Suprapubic skin (tissue), 4 donors: ENCODE measurements at regions not wholly inside any gene's neighbourhood (a gene's known extent, or its start where the extent isn't known, plus 50 kb on each side); places are given as distances from the start of the nearest gene placed in this dataset.
"Not testable (repeated sequence)": the region's sequence is repeated elsewhere in the genome, so short reads cannot be mapped to it uniquely, and the experiment has no call there.

Experiments
- DNase-seq, 2 donors: peaks; one replicate each; pipeline ENCODE4 v3.0.0-alpha.2; 2019; ENCODE audit warnings: low spot score in 2 of 2
- H3K27ac ChIP-seq: fragments of 200-600 bp; sonication (generic); one replicate; pipeline ENCODE4 v1.5.1; 2019
- H3K27me3 ChIP-seq: fragments of 200-600 bp; sonication (generic); one replicate; pipeline ENCODE4 v1.5.1; 2019
- H3K36me3 ChIP-seq: fragments of 200-600 bp; sonication (generic); one replicate; pipeline ENCODE4 v1.5.1; 2019
- H3K4me1 ChIP-seq: fragments of 200-600 bp; sonication (generic); one replicate; pipeline ENCODE4 v1.5.1; 2019
- H3K4me3 ChIP-seq: fragments of 200-600 bp; sonication (generic); one replicate; pipeline ENCODE4 v1.5.1; 2019; ENCODE audit warnings: mild to moderate bottlenecking
- H3K9me3 ChIP-seq: fragments of 200-600 bp; sonication (generic); one replicate; pipeline ENCODE4 v1.5.1; 2019
- EP300 ChIP-seq: sonication (generic); formaldehyde crosslinking; IDR thresholded peaks from one replicate; pipeline ENCODE4 v1.6.1; 2017; ENCODE audit warnings: antibody characterized with exemption
- POLR2A ChIP-seq, 2 donors: fragments of 450-650 bp; IDR thresholded peaks; one replicate each; pipeline ENCODE4 v1.6.1; 2017; ENCODE audit warnings: antibody characterized with exemption in 2 of 2, mild to moderate bottlenecking in 2 of 2, moderate library complexity in 2 of 2
- POLR2AphosphoS5 ChIP-seq, 3 donors: sonication (generic); formaldehyde crosslinking; IDR thresholded peaks; one replicate each; pipeline ENCODE4 v1.6.1; 2017; ENCODE audit warnings: antibody characterized with exemption in 3 of 3
- WGBS: methylation state at CpG from one replicate; pipeline ENCODE4 v1.1.5; 2018; 5-methylcytosine and 5-hydroxymethylcytosine counted together
- TF ChIP-seq, protein P1 (sequence below), 2 donors: fragments of 200-600 bp in 1 of 2; fragments of 450-650 bp in 1 of 2; sonication (generic) in 1 of 2; IDR thresholded peaks; one replicate each; pipeline ENCODE4 v1.5.1; 2016 to 2019; ENCODE audit warnings: antibody characterized with exemption in 2 of 2, mild to moderate bottlenecking in 1 of 2, moderate library complexity in 1 of 2

DNA sequence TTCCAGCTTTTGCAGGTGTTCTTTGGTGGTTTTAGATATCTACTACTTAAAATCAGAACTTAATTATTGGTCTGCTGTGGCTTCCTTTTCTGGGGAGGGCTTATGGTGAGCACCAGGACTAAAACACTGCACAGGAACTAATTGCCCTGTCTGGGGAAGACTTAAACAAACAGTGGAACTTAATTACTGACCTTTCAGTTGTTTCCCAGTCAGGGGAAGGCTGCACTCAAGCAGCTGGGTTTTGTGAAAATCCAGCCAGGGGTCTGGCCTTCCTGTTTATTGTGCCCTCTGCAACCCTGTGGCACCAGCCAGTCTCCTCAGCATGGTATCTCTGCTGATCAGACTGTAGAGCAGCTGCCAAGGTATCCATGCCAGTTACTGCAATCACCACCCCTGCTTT lies 398.2 kb downstream of the ADCYAP1 start:
- H3K4me1 ChIP-seq, result no peaks in the 10 kb centered on the region

DNA sequence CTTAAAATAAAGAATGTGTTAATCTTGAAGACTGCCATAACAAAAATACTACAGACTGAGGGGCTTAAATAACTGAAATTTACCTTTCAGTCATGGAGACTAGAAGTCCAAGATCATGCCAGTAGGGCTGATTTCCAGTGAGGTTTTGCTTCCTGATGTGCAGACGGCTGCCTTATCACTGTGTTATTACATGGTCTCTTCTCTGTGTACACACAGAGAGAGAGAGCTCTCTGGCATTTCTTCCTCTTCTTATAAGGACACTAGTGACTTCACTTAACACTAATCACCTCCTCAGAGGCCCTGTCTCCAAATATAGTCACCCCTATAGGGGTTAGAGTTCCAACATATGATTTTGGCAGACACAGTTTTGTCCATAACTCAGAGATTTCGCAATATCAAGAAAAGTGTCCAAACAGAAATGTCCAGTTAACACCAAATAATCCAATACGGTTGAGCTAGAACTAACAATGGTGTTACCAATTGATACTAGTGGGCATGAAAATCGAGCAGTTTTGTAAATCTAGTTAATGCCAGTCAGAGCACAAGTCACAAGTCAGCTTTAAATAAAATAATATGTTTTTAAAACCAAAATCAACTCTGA lies 399.8 kb downstream of the ADCYAP1 start:
- no peaks in the 10 kb centered on the region for H3K4me1 ChIP-seq
- WGBS, result 64% methylated on average over 4 of the region's 4 CpGs
- H3K36me3 ChIP-seq, result no peaks in the 10 kb centered on the region
- DNase-seq, result no peak
- H3K27ac ChIP-seq, result no peak overlapping the region
- H3K27me3 ChIP-seq, result no peaks in the 10 kb centered on the region
- TF ChIP-seq POLR2A (IDR thresholded peaks at IDR 0.05), result no peak
- TF ChIP-seq POLR2AphosphoS5 (IDR thresholded peaks at IDR 0.05), result no peak
- TF ChIP-seq, protein P1, sequence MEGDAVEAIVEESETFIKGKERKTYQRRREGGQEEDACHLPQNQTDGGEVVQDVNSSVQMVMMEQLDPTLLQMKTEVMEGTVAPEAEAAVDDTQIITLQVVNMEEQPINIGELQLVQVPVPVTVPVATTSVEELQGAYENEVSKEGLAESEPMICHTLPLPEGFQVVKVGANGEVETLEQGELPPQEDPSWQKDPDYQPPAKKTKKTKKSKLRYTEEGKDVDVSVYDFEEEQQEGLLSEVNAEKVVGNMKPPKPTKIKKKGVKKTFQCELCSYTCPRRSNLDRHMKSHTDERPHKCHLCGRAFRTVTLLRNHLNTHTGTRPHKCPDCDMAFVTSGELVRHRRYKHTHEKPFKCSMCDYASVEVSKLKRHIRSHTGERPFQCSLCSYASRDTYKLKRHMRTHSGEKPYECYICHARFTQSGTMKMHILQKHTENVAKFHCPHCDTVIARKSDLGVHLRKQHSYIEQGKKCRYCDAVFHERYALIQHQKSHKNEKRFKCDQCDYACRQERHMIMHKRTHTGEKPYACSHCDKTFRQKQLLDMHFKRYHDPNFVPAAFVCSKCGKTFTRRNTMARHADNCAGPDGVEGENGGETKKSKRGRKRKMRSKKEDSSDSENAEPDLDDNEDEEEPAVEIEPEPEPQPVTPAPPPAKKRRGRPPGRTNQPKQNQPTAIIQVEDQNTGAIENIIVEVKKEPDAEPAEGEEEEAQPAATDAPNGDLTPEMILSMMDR (IDR thresholded peaks at IDR 0.05), result no peak
- no peak for TF ChIP-seq EP300
- no peaks in the 10 kb centered on the region for H3K9me3 ChIP-seq
- no peak overlapping the region for H3K4me3 ChIP-seq

More for the DNA sequence above, 398.2 kb downstream of the ADCYAP1 start:
- no peak overlapping the region for H3K4me3 ChIP-seq
- H3K27ac ChIP-seq, result no peak overlapping the region
- no peak for DNase-seq
- no peaks in the 10 kb centered on the region for H3K9me3 ChIP-seq
- no peaks in the 10 kb centered on the region for H3K27me3 ChIP-seq
- TF ChIP-seq EP300 (no peak), POLR2AphosphoS5 (IDR thresholded peaks at IDR 0.05) (no peak), POLR2A (IDR thresholded peaks at IDR 0.05) (no peak)
- TF ChIP-seq, protein P1 (IDR thresholded peaks at IDR 0.05), result no peak
- no peaks in the 10 kb centered on the region for H3K36me3 ChIP-seq

DNA sequence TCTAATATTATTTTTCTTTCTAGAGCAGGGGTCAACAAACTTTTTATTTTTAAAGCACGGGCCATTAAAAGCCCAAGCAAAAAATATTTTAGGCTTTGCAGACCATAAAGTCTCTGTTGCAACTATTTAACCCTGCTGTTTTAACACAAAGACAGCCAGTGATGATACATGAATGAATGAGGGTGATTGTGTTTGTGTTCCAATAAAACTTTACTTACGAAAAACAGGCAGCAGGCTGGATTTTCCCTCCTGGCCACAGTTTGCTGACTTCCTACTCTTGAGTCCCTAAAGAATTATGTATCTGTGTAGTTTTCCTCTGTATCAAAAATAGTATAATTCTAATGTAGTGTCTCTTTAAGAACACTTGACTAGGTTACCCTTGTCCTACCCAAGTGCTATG lies 402.0 kb downstream of the ADCYAP1 start:
- DNase-seq, result no peak
- Histone ChIP-seq H3K4me1 (no peaks in the 10 kb centered on the region), H3K4me3 (no peak overlapping the region), H3K27me3 (no peaks in the 10 kb centered on the region), H3K36me3 (no peaks in the 10 kb centered on the region), H3K9me3 (no peaks in the 10 kb centered on the region), H3K27ac (no peak overlapping the region)
- 74% methylated on average over 2 of the region's 2 CpGs for WGBS
- TF ChIP-seq, protein P1 (IDR thresholded peaks at IDR 0.05), result no peak
- TF ChIP-seq EP300, result no peak
- TF ChIP-seq POLR2AphosphoS5 (IDR thresholded peaks at IDR 0.05), result no peak
- TF ChIP-seq POLR2A (IDR thresholded peaks at IDR 0.05), result no peak

DNA sequence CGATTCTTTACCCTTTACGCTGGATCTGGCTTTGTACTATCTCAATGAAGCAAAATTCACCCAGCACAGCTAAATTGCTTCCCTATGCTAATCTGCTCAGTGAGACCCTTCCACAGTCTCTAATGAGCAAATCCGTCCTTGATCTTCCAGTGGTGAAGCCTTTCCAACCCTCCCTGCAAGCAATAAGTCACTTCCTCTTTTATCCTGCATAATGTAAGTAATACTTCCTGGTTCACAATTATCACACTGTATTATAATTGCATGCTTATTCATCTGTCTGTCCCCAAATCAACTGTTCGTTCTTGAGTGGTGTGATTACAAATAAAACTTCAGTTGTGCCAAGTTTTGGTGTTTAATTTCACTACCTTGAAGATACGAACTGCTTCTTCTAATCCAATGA lies 404.0 kb downstream of the ADCYAP1 start:
- no peaks in the 10 kb centered on the region for H3K9me3 ChIP-seq
- no peak overlapping the region for H3K27ac ChIP-seq
- H3K27me3 ChIP-seq, result no peaks in the 10 kb centered on the region
- no peak overlapping the region for H3K4me3 ChIP-seq
- 86% methylated on average over 5 of the region's 5 CpGs for WGBS
- H3K36me3 ChIP-seq, result no peaks in the 10 kb centered on the region
- TF ChIP-seq POLR2AphosphoS5 (IDR thresholded peaks at IDR 0.05), result no peak
- no peak for TF ChIP-seq POLR2A (IDR thresholded peaks at IDR 0.05)
- TF ChIP-seq EP300, result no peak
- TF ChIP-seq, protein P1 (IDR thresholded peaks at IDR 0.05), result no peak
- DNase-seq, result no peak
- no peaks in the 10 kb centered on the region for H3K4me1 ChIP-seq

DNA sequence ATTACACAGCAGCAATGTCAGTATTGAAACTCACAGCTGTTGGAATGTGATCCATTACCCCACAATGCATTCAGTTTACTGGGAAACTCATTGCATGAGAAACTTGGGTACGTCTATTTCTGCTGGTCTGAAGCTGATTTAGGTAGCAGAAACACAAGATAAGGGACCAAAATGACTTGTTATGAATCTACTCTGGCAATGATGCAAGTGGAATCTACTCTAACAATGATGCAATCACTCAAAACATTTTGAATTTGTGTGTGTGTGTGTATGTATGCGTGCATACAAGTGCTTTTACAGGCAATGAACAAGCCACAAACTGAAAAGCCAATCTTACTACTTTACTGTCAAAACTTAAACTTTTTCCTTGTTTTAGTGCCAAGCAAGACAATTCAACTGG lies 406.7 kb downstream of the ADCYAP1 start:
- Histone ChIP-seq H3K27me3 (no peaks in the 10 kb centered on the region), H3K9me3 (no peaks in the 10 kb centered on the region), H3K4me3 (no peak overlapping the region), H3K4me1 (no peaks in the 10 kb centered on the region), H3K36me3 (no peaks in the 10 kb centered on the region), H3K27ac (no peak overlapping the region)
- 82% methylated on average over 2 of the region's 2 CpGs for WGBS
- TF ChIP-seq EP300 (no peak), POLR2AphosphoS5 (IDR thresholded peaks at IDR 0.05) (no peak), POLR2A (IDR thresholded peaks at IDR 0.05) (no peak)
- TF ChIP-seq, protein P1 (IDR thresholded peaks at IDR 0.05), result no peak
- DNase-seq, result no peak

DNA sequence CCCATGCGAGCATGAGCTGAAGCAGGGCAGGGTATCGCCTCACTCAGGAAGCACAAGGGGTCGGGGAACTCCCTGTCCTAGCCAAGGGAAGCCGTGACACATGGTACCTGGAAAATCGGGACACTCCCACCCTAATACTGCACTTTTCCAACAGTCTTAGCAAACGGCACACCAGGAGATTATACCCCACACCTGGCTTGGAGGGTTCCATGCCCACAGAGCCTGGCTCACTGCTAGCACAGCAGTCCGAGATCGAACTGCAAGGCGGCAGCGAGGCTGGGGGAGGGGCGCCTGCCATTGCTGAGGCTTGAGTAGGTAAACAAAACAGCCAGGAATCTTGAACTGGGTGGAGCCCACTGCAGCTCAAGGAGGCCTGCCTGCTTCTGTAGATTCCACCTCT lies 430.7 kb downstream of the ADCYAP1 start:
- not testable (repeated sequence) for DNase-seq, H3K4me3 ChIP-seq
- WGBS, result 98% methylated on average over 8 of the region's 11 CpGs

More for the DNA sequence above, 430.7 kb downstream of the ADCYAP1 start:
- not testable (repeated sequence) for H3K9me3 ChIP-seq, H3K27me3 ChIP-seq, H3K36me3 ChIP-seq, H3K27ac ChIP-seq, H3K4me1 ChIP-seq
